ENCODE measurements at regions not wholly inside any gene's neighbourhood (a gene's known extent, or its start where the extent isn't known, plus 50 kb on each side); places are given as distances from the start of the nearest gene placed in this dataset.

- TF ChIP-seq CTCF (IDR thresholded peaks at IDR 0.05) (no peak), POLR2A (IDR thresholded peaks at IDR 0.05) (no peak)
Measured at GRCh38 chr6:71209626-71210025, 79.0 kb upstream of the OGFRL1 start.

Measured in adrenal gland (tissue), 5 donors.